GM18519 (cell line): ENCODE measurements at regions not wholly inside any gene's neighbourhood (a gene's known extent, or its start where the extent isn't known, plus 50 kb on each side); places are given as distances from the start of the nearest gene placed in this dataset.

Source experiments
- ATAC-seq: cut with Tn5 transposase; IDR thresholded peaks from one replicate; pipeline ENCODE4 v1.9.1; 2021; ENCODE audit warnings: mild to moderate bottlenecking, moderate library complexity; ENCODE audit not compliant: unreplicated experiment, low FRiP score

DNA sequence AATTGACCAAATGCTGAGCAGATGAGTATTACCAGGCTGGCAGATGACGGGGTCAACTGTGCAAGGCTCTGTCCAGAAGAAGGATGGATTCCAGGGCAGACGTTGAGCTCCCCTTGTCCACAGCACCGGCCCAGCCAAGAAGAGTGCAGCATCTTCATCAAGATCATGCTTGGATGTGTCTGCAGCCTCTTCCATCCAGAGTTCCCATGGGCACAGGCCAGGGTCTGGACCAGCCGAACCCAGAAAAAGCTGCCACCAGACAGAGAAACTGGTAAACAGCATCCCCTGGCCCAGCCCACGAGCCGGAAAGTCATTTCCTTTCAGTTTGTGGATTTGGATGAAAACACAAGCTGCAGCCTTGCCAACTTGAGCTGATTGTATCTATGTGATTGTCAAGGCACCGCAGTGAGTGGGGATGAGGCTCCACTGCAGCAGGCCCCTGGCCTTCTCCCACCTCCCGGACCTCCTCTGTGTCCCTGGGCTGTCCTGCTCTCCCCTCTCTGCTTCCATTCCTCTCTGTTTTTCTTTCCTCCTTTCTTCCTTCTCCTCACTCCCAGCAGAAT is 321.8 kb downstream of the TCERG1L start:
- ATAC-seq: no peak

DNA sequence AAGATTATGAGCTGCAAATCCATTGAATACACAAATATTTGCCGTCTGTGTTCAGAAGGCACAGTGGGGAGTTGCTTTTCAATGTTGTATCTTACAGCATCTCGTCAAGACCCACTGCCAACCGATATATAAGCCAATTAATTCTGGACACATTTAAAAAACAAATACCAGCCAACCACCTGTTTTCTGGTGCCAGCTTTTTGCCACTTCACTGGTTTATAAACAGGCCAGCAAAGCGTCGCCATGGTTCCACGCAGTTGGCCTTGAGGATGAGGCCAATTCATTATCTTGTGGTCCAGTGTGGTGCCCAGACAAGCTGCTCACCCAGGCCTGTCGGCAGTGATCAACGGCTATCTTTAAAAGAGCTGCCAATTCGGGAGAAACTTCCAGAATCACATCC is 321.0 kb downstream of the TCERG1L start:
- no peak for ATAC-seq

DNA sequence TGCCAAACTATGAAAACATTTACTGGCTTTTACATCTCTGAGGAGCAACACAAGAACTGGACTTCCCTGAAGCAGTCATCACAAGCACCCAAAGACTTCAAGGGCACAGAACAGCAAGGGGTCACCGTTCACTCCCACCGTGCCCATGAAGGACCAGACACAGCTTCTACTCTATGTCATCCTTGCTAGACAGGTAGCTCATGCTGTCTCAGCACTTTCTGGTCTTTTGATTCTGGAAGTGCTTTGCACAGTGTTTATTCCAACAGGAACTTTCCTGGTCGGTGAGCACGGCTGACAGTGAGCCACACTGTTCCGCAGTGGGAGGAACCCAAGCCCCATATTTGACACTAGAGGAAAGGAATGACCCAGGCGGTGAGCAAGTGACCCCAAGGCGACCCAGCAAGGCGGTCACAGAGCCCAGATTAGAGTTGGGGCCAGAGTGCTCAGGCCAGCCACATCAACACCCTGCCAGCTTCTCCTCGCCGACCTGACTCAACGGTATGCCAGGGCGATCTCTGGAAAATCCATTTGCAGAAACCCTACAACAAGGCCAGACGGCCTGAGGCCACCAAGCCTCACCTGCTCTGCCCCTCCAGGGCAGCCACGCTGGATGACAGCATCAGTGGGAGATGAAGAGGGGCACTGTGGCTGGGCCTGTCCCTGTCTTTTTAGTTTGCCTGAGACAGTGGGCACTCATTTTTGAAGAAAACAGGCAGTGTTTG is 318.6 kb downstream of the TCERG1L start:
- no peak for ATAC-seq

DNA sequence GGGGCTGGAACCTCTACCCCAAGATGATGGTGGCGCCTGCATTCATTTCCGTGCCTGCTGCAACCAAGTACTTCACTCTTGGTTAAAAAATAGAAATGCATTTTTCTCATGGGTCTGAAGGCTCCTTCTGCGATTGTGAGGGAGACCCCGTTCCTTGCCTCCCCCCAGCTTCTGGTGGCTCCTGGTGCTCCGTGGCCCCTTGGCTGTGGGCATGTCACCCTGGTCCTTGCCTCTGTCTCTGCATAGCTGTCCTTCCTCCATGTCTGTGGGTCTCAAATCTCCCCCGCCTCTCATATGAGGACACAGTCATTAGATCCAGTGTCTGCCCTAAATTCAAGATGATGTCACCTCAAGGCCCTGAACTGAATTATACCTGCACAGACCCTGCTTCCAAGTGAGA is 317.9 kb downstream of the TCERG1L start:
- no peak for ATAC-seq

DNA sequence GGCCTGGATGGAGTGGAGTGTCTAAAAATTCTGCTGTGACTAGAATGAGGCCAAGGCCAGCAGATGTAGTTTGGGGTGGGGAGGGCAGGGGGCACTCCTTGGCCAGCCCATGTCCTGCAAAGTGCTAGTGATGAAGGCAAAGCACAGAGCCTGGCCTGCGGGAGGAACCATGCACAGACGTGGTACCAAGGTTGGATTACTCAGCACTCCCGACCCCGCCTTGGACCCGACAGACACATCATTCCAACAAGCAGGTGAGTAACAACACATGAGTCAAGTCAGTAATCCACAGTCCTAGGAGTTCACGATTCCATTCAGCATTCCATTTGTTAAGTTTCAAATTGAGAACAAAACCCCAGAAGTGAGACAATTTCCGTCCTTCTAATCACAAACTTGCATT is 317.3 kb downstream of the TCERG1L start:
- ATAC-seq: no peak

DNA sequence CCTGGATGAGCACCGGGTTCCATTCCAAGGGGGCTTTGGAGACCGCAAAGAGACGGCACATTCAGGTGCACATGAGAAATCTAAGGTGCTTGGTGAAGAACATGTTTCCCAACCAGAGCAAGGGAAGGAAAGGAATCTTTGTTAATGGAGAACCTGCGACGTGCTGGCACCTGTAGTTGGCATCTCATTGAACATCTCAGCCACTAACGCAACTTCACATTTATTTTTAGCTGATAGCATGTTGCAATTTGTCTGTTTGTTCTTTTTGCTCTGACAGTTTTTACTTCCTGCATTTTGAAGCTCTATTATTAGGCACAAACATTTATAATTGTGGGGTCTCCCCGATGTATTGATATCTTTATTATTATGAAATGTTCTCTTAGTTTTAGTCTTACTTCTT is 316.7 kb downstream of the TCERG1L start:
- no peak for ATAC-seq

DNA sequence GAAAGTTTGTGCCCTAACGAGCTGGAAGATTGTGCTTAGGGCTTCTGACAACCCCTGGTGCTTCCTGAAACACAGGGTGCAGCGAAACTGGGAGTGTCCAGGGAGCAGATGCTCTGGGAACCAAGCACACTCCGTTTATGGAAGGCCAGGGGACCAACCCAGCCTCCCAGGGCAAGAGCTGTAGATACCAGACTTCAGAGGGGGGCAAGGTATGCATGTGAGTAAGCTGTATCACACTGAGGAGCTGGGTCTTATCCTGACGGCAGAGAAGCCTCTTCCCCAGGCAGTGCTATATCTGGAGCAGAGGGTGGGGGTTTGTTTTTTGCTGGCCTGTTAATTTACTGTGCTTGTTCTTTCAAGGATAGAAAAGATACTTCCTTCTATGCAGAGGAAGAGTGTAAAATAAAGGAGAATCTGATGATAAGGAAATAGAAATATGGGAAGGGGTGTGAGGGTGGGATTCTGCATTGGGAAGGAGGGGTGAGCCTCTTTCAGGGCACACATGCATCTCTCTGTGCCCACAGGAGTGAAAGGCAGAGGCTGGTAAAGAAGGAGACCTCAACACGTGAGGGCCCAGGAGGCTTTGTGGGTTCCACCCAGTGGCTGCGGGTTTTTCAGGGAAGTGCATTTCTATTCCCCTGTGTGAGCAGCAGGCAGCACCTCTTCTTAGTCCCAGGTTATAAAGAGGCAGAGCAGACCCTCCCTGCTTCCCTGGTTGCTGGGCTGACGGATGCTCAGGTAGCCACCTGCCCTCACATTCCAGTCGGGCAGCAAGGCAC is 314.1 kb downstream of the TCERG1L start:
- ATAC-seq: no peak

DNA sequence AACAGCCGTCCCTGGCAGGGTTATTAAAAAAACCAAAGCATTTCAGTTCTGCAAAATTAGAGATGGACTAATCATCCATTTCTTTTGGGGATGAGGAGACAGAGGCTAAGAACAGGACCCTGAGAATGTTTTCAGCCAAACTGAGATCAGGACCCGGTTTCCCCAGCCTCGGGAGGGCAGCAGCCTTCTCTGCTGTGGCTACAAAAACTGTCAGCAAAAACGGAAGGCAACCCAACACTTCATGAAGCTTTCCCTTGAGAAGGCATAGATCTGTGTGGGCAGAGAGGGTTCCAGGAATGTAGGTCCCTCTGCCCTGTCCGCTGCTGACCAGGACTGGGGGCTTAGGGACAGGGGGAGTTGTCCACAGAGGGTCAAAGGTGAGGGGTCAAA is 313.5 kb downstream of the TCERG1L start:
- no peak for ATAC-seq

DNA sequence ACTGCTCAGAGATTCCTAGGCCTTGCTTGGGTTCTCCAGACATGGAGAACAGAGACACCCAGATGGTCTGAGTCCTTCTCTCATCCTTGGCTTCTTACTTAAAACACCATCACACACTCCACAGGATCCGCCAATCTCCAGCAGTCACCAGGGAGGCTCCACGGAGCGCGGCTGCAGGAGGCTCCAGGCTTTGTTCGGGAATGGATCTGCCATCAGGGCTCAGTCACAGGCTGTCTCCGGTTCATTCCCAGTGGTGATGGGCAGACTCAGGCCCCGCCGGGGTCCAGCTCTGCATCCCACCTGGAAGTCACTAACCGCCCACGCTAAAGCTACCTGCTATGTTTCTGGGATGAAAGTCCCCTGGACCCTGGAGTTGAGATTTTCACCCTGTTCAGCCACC is 312.9 kb downstream of the TCERG1L start:
- ATAC-seq: no peak

DNA sequence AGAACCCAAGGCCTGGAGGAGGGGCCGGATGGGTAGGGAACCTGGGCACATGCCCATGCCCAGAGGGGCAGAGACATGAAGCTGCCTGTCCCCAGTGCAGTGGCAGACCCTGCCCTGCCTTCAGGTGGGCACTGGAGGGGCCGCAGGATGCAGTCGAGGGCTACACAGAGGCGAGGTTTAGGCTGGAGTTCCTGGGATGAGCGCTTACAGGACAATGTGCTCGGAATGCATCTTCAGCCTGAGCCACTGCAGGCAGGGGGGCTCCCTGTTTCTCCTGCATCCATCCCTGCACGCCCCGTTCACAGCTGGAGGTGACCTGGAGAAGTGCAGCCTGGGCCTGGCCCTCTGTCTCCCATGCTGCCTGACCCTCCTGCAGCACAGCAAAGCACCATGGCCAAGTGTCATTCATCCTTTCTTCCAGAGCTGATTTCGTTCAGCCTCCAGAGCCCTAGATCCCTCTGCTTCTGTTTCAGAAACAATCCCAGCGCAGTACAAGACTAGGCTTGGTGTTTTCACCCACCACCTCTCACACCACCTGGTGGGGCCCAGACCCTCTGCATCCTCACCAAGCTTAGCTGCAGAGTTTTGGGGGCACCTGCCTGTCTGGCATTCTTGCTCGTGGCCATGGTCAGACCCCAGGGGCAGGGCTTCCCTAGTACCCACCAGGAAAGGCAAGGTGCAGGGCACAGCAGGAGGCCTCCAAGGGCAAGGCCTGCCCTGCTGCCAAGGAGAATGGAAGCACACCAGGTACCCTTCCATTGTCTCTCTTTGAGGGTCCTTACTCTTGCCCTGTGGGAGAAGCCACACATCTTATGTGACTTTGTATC is 311.9 kb downstream of the TCERG1L start:
- ATAC-seq: no peak

DNA sequence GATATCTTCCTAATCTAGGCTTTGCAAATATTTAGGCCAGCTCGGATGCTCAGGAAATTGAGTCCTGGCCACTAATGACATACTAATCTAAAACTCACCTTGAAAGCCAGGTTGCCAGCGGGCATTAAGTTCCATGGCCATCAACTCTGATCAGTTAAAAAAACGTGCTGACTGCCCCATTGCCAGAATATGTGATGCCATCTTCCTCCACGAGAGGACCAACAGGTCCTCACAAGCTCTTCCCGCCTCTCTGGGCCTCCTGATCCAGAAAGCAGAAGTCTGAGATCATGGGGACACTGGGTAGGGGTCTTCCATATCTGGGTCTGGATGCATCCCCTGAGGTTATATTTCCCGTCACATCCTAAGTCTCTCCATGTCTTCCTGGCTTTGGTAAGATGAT is 311.3 kb downstream of the TCERG1L start:
- no peak for ATAC-seq

DNA sequence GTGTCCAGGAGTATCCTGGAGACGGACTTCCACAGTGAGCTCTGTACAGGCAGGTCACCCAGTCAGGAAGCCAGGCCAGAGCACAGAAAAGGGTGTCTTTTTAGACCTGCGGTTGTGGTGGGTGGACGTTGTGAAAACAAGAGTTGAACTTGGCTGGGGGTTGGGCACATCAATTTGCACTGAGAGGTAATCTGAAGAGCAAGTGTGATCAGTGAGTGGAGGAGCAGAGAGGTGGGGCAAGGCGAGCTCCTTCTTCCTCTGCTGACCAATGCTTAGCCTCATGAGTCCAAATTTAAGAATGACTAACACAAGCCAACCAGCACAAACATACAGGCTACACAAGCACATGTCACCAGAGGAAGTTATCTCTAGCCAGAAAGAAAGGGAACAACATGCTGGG is 310.8 kb downstream of the TCERG1L start:
- ATAC-seq: no peak

DNA sequence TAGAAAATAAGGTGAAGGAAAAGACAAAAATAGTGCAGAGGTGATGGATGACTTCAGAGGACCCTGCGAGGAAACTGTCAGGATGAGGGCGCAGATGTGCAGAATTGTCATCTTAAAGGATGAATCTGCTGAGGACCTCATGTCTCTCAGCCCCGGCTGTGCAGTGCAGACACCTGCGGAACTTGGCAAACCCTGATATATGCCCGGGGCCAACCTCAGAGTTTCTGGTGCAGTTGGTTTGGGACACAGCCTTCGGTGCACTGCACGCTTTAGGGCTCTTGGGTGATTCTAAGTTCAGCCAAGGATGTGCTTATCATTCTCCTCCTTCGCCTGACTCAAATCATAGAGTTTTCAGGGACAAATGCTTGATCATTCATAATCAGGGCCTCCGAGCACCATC is 310.1 kb downstream of the TCERG1L start:
- no peak for ATAC-seq

DNA sequence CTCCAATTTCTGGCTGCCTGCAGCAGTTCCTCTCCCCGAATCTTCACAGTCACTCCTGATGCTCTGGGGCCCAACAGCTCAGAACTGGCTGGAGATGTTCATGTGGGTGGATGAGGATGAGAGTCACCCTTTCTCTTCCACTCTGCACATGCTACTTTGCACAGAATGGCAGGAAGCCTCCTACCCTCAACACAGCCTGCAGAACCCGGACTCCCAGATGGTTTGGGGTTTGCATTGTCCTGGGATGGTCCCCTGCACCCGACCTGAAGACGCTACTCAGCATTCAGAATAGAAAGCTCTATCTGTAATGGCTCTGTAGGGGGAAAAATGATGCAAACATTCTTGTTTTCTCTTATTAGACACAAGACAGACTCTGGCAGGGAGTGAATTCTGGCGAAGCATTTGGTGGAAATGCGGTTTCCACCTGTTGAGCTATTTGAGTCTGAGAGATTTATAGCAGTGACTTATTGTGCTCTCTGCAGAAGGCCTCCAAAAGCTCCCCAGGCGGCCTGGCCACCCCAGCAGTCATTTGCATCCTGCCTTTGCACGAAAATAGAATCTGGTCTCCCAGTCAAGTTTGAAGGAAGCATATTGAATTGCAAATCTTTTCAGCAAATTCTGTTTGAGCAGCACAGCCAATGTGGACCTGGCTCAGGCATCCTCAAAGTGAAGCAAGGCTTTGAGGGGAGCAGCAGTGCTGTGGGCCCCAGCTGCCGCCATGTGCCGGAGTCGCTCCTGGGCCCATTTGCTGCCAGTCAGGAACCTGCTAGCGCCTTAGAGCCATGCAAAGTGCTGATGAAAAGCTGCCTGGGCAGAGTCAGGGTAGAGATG is 309.3 kb downstream of the TCERG1L start:
- no peak for ATAC-seq

DNA sequence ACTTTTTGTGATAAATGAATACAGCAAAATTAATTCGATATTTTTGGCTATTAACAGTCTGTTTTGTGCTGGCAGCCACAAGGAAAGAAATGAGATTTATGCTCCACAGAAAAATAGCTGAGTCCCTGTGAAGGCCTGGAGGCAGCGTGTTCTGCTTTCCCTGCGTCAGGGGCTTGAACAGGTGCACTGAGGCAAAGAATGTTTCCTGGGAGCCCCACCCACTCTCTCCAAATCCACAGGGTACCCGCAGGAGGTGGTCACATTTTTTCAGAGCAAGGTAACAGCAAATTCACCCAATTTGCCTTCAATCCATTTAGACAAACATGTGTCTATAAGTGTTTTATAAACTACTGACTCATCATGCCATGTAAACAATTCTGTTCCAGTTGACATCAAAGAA is 308.1 kb downstream of the TCERG1L start:
- ATAC-seq: no peak

DNA sequence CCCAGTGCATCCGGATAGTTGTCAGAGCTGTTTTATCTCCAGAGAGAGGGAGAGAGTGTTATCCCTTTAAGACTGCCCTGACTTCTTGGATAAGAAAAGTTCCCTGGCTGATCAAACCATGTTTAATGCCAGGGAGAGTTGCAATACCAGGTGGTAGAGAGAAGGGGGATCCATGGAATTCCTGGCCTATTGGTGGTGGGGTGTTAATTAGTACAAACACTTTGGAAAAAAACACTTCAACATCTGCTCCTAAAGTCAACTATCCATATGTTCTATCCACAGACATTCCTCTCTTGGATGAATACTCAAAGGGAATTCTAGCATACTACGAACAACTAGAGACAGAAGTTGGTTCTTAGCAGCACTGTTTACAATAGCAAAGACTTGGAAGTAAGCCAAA is 307.2 kb downstream of the TCERG1L start:
- no peak for ATAC-seq

DNA sequence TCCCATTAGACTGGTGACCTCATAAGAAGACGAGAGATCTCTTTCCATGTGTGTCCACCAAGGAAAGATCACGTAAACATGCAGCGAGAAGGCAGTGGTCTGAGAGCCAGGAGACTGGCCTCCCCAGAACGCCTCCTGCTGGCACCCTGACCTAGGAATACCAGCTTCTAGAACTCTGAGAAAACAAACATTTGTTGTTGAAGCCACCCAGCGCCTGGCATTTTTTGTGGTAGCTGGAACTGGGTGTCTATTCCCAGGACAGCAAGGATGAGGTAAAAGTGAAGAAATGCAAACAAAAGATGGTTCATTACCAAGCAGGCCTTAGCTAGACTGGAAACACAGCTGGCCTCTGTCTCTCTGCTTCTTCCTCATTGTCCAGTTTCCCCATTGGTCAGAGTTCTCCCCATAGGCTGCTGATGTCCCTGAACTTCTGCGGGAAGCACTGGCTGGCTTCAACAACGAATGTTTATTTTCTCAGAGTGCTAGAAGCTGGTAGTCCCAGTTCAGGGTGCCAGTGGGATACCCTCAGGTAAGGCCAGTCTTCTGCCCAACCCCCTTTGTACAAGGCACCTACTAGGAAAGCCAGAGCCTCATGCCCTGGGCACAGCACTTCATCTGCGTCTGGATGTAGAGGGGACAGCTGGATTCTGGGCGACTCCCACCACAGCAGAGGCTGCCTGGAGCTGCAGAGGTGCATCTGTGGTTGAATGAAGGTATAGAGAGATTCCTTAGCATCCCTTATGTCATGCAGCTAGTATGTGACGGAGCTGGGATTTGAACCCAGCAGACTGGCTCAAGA is 304.9 kb downstream of the TCERG1L start:
- ATAC-seq: no peak

DNA sequence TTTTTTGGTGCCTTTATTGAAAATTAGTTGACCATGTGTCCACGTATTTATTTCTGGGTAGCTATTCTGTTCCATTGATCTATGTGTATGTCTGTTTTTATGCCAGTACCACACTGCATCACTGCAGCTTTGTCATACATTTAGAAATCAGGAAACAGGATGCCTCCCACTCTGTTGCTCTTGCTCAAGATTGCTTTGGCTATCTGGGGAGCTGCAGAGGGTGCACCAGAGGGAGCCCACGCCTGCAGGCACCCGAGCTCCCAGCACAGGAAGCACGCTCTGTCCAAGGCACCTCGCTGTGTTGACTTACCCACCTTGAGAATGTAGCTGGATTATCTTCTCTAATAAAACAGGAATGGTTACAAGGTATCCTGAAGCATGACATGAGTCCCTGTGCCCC is 301.7 kb downstream of the TCERG1L start:
- ATAC-seq: no peak

DNA sequence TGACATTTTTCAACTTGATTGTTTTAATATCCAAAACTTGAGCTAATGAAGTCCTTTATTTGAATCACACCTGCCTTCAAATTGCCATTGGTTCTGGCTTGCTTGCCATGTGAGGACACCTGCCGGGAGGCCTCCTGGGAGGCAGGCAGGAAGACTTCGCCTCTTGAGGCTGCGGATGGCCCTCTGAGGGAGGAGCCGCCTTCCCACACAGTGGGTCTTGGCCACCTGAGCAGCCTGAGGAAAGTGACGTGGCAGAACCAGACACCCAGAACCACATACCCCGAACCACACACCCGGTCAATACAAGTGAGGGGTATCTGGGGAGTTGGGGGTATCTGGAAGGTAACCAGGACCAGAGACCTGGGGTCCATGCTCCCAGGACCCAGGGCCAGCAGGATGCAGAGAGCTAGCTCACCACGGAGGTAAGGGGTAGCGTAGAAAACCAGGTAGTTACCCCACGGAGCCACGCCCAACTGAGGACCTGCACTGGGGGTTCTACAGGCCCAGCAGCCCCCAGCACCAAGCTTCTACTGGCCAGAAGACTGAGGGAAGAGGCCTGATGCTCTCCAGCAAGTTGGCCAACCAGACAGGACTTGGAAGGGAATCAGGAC is 300.5 kb downstream of the TCERG1L start:
- ATAC-seq: no peak
